ENCODE measurements at regions not wholly inside any gene's neighbourhood (a gene's known extent, or its start where the extent isn't known, plus 50 kb on each side); places are given as distances from the start of the nearest gene placed in this dataset.

GRCh38 chr11:29578806-29579205 is 438.0 kb downstream of the KCNA4 start:
- Histone ChIP-seq H3K27ac (replicated peaks) (no peak overlapping the region), H3K4me3 (replicated peaks; ENCODE audit: insufficient read depth, low read length) (no peak overlapping the region), H3K27me3 (ENCODE audit: insufficient read depth, poor library complexity, severe bottlenecking) (no peaks in the 10 kb centered on the region)
- no peak for DNase-seq (ENCODE audit: low read depth in 1 of 2, low spot score in 1 of 2)
- TF ChIP-seq REST (IDR thresholded peaks at IDR 0.05; ENCODE audit: insufficient replicate concordance, low read depth) (no peak), POLR2AphosphoS5 (IDR thresholded peaks at IDR 0.05; ENCODE audit: low read depth) (no peak), CTCF (IDR thresholded peaks at IDR 0.05; ENCODE audit: insufficient read depth, low read length) (no peak), SPI1 (IDR thresholded peaks at IDR 0.05; ENCODE audit: borderline replicate concordance, low read depth) (no peak)

DNA sequence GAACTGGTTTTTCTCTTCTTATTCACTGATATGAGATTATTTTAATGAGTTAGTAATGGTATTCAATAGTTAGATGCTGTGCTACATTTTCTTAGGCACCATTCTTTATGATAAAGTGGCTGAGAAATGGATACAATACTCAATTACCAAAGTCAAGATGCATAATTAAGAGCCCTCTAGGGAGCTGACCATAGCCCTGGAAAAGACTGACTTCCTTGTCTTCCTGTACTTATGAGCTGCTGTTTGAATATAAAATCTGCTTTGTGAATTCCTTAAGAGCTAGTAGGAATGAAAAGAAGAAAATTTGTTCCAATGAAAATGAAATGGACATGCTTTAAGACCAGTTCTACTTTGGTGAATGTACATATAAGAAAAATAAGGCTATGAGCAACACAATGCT is 452.3 kb downstream of the KCNA4 start:
- Histone ChIP-seq H3K4me3 (replicated peaks; ENCODE audit: insufficient read depth, low read length) (no peak overlapping the region), H3K27ac (replicated peaks) (no peak overlapping the region), H3K27me3 (ENCODE audit: insufficient read depth, poor library complexity, severe bottlenecking) (no peaks in the 10 kb centered on the region)
- no peak for DNase-seq (ENCODE audit: low read depth in 1 of 2, low spot score in 1 of 2)
- no peak for TF ChIP-seq POLR2AphosphoS5 (IDR thresholded peaks at IDR 0.05; ENCODE audit: low read depth)
- TF ChIP-seq SPI1 (IDR thresholded peaks at IDR 0.05; ENCODE audit: borderline replicate concordance, low read depth) = no peak
- no peak for TF ChIP-seq REST (IDR thresholded peaks at IDR 0.05; ENCODE audit: insufficient replicate concordance, low read depth)
- no peak for TF ChIP-seq GABPA (IDR thresholded peaks at IDR 0.05; ENCODE audit: low read depth)
- TF ChIP-seq CTCF (IDR thresholded peaks at IDR 0.05; ENCODE audit: insufficient read depth, low read length) = no peak

DNA sequence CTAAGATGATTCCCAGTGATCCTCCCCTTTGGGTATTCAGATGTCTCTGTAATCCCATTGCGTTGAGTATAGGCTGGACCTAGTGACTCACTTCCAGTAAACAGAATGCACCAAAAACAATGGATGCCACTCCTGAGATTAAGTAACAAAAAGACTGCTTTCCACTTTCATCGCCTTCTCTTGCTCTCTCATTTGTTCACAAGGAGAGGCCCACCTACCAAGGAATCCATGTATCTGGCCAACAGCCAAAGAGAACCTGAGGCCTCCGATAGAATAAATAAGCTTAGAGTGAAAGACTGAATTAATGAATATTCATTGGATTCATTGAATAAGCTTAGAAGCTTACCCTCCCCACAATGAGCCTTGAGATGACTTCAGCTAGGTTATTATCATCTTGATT is 454.6 kb downstream of the KCNA4 start:
- Histone ChIP-seq H3K4me3 (replicated peaks; ENCODE audit: insufficient read depth, low read length) (no peak overlapping the region), H3K27me3 (ENCODE audit: insufficient read depth, poor library complexity, severe bottlenecking) (no peaks in the 10 kb centered on the region), H3K27ac (replicated peaks) (no peak overlapping the region)
- DNase-seq (ENCODE audit: low read depth in 1 of 2, low spot score in 1 of 2) = no peak
- TF ChIP-seq POLR2AphosphoS5 (IDR thresholded peaks at IDR 0.05; ENCODE audit: low read depth) (no peak), REST (IDR thresholded peaks at IDR 0.05; ENCODE audit: insufficient replicate concordance, low read depth) (no peak), SPI1 (IDR thresholded peaks at IDR 0.05; ENCODE audit: borderline replicate concordance, low read depth) (no peak), GABPA (IDR thresholded peaks at IDR 0.05; ENCODE audit: low read depth) (no peak), CTCF (IDR thresholded peaks at IDR 0.05; ENCODE audit: insufficient read depth, low read length) (no peak)

Measured in HL-60 (cell line).